Endothelial cell of umbilical vein (primary cell): ENCODE measurements at regions not wholly inside any gene's neighbourhood (a gene's known extent, or its start where the extent isn't known, plus 50 kb on each side); places are given as distances from the start of the nearest gene placed in this dataset.

Source experiments
- BruUV-seq: library from RNA; stranded (reverse); fragments of 400-500 nt; replicated peaks from 2 replicates; lab custom pipeline; 2021; lab: Mats Ljungman, UMichigan
- CTCF ChIA-PET: fragments of 300-600, 350-600 bp; sonication (Branson Sonifier 250); formaldehyde crosslinking; loops from one replicate; lab custom pipeline; 2021; ENCODE audit warnings: antibody characterized with exemption, inconsistent platforms; lab: Charles Lee
- POLR2A ChIA-PET: fragments of 300-600, 350-600 bp; sonication (Branson Sonifier 250); formaldehyde crosslinking; loops from one replicate; lab custom pipeline; 2021; ENCODE audit warnings: antibody characterized with exemption, inconsistent platforms; lab: Charles Lee
- DNase-seq: peaks from one replicate; pipeline ENCODE4 v3.0.0-alpha.2; 2011; ENCODE audit warnings: low read depth, low spot score
- FAIRE-seq: peaks from 2 replicates; lab custom pipeline; 2011; peaks lifted over from hg19 to GRCh38; lab: Jason Lieb, UNC
- H2AFZ ChIP-seq: 2 replicates; pipeline ENCODE4 v1.6.0; 2012; ENCODE audit warnings: low read depth, low read length, control low read depth, inconsistent platforms
- H3K27ac ChIP-seq: 2 replicates; pipeline ENCODE4 v1.5.1; 2011; ENCODE audit warnings: low read depth, mild to moderate bottlenecking, control low read depth, low read length, moderate library complexity; ENCODE audit not compliant: insufficient read depth
- H3K27me3 ChIP-seq, 2 experiments: 2 replicates each; pipeline versions ENCODE4 v1.6.0 to v1.6.1; 2011; ENCODE audit warnings: low read length in 2 of 2, mixed read lengths in 1 of 2; ENCODE audit not compliant: control insufficient read depth in 2 of 2, insufficient read depth in 2 of 2
- H3K36me3 ChIP-seq, 2 experiments: 2 replicates in 1 of 2; 3 replicates in 1 of 2; pipeline ENCODE4 v1.5.1; 2011; ENCODE audit warnings: low read length in 2 of 2, mild to moderate bottlenecking in 1 of 2, moderate library complexity in 1 of 2; ENCODE audit not compliant: control insufficient read depth in 2 of 2, insufficient read depth in 2 of 2; ENCODE audit errors: extremely low read depth in 1 of 2
- H3K4me1 ChIP-seq: 3 replicates; pipeline ENCODE4 v1.5.1; 2011; ENCODE audit warnings: mild to moderate bottlenecking, low read length; ENCODE audit not compliant: control insufficient read depth, insufficient read depth; ENCODE audit errors: extremely low read depth
- H3K4me2 ChIP-seq: 2 replicates; pipeline ENCODE4 v1.6.1; 2011; ENCODE audit warnings: low read length, control low read depth, mixed read lengths; ENCODE audit not compliant: insufficient read depth
- H3K4me3 ChIP-seq, 3 experiments: fragments of 200-600 bp in 1 of 3; sonication (generic), shearing (Covaris generic) in 1 of 3; replicated peaks in 1 of 3; 2 replicates each; pipeline ENCODE4 v1.5.1; 2011 to 2016; ENCODE audit warnings: control low read depth in 3 of 3, low read length in 3 of 3, mild to moderate bottlenecking in 2 of 3, inconsistent platforms in 1 of 3, low read depth in 1 of 3, moderate library complexity in 1 of 3; ENCODE audit not compliant: insufficient read depth in 1 of 3
- H3K79me2 ChIP-seq: 2 replicates; pipeline ENCODE4 v1.6.0; 2012; ENCODE audit warnings: low read length, inconsistent platforms; ENCODE audit not compliant: control insufficient read depth, insufficient read depth
- H3K9ac ChIP-seq: replicated peaks from 2 replicates; pipeline ENCODE3; 2011; ENCODE audit warnings: low read length, control low read depth; ENCODE audit not compliant: insufficient read depth; ENCODE audit errors: extremely low read depth
- H3K9me1 ChIP-seq: replicated peaks from 3 replicates; pipeline ENCODE4 v1.6.0; 2011; ENCODE audit warnings: mild to moderate bottlenecking, low read length; ENCODE audit not compliant: control insufficient read depth, insufficient read depth; ENCODE audit errors: extremely low read depth
- H3K9me3 ChIP-seq: replicated peaks from 2 replicates; pipeline ENCODE4 v1.5.1; 2012; ENCODE audit warnings: low read length, inconsistent platforms; ENCODE audit not compliant: control insufficient read depth, insufficient read depth
- H4K20me1 ChIP-seq: replicated peaks from 2 replicates; pipeline ENCODE3; 2011; ENCODE audit warnings: mild to moderate bottlenecking, low read length; ENCODE audit not compliant: control insufficient read depth, insufficient read depth; ENCODE audit errors: extremely low read depth
- EZH2 ChIP-seq: IDR thresholded peaks from 2 replicates; pipeline ENCODE4 v1.6.1; 2012; ENCODE audit warnings: borderline replicate concordance, low read depth, mild to moderate bottlenecking, moderate library complexity, low read length, inconsistent platforms; ENCODE audit not compliant: severe bottlenecking
- FOS ChIP-seq: IDR thresholded peaks from 2 replicates; pipeline ENCODE4 v1.6.1; 2011; ENCODE audit warnings: mild to moderate bottlenecking, low read length, moderate library complexity, borderline replicate concordance; ENCODE audit not compliant: insufficient read depth
- GATA2 ChIP-seq: IDR thresholded peaks from 2 replicates; pipeline ENCODE4 v1.7.0; 2011; ENCODE audit warnings: low read depth, mild to moderate bottlenecking, moderate library complexity, mixed read lengths, low read length; ENCODE audit not compliant: insufficient read length, insufficient read depth
- MYC ChIP-seq: IDR thresholded peaks from one replicate; pipeline ENCODE4 v1.6.1; 2011; ENCODE audit warnings: mild to moderate bottlenecking, low read depth, low read length
- POLR2A ChIP-seq: IDR thresholded peaks from 2 replicates; pipeline ENCODE4 v1.6.1; 2012; ENCODE audit warnings: low read depth, mild to moderate bottlenecking, control low read depth, low read length
- POLR2AphosphoS5 ChIP-seq: IDR thresholded peaks from 2 replicates; pipeline ENCODE4 v1.6.1; 2012; ENCODE audit warnings: low read depth, mild to moderate bottlenecking, control low read depth, low read length, moderate library complexity; ENCODE audit not compliant: insufficient read depth
- dilution Hi-C: fragments of 300-500 bp; cut with MboI; formaldehyde crosslinking; loops from one replicate; pipeline ENCODE4 v1.15.0; 2019; ENCODE audit warnings: low sequenced_read_pairs; ENCODE audit not compliant: extremely low pct_ligation_motif_present
- intact Hi-C: fragments of 100-400 bp; cut with micrococcal nuclease; formaldehyde crosslinking; loops from one replicate; pipeline ENCODE4 v1.10.0; 2022

DNA sequence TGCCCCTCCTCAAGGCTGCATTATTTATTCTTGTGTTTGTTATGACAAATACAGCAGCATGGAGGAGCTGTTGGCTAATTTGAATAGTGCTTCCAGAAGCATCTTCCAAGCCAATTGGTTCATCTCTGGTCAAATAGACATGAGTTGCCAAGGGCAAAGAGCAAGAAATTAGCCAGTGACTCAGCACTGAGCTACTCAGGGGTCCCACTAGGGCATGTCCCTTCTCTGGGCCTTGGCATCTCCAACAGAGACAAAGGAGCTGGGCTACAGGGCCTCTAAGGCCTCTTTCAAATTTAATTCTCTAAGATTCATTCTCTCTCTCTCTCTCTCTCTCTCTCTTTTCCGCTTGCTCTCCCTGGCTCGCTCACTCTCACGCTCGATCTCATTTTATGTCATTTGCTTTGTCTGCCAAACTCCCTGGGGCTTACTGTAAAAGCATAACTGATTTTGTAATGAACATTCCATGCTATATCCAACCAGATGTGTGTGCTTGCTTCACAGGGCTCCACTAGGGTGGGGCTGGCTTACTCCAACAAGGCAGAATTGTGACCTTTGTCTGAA is 86.7 kb upstream of the MAGEA4 start:
- Histone ChIP-seq H3K79me2 (no peaks in the 10 kb centered on the region), H3K4me3 (no peak overlapping the region), H3K9ac (no peak overlapping the region), H3K4me1 (no peaks in the 10 kb centered on the region), H4K20me1 (no peaks in the 10 kb centered on the region), H3K9me1 (no peaks in the 10 kb centered on the region), H3K27ac (no peak overlapping the region), H3K27me3 (no peaks in the 10 kb centered on the region), H3K4me2 (no peak overlapping the region), H3K36me3 (no peaks in the 10 kb centered on the region), H2AFZ (no peak overlapping the region), H3K9me3 (no peaks in the 10 kb centered on the region)
- peak; percentile 72 for FAIRE-seq
- DNase-seq, result peak; percentile 52
- BruUV-seq, result no TSS peak
- intact Hi-C loops, result loop anchor here (1.0 kb wide), 1 partner anchor 806 kb away; no protein-coding TSS in a partner anchor
- POLR2A ChIA-PET, result no interaction called here
- dilution Hi-C loops, result no loop called here
- CTCF ChIA-PET, result interaction anchor here (0.8 to 3.9 kb wide), 11 partner anchors 19 to 987 kb away, joined by 3 to 47 read pairs (median 4); partner anchors contain the start of gene GABRE
- TF ChIP-seq FOS (peak; percentile 30), GATA2 (no peak)

DNA sequence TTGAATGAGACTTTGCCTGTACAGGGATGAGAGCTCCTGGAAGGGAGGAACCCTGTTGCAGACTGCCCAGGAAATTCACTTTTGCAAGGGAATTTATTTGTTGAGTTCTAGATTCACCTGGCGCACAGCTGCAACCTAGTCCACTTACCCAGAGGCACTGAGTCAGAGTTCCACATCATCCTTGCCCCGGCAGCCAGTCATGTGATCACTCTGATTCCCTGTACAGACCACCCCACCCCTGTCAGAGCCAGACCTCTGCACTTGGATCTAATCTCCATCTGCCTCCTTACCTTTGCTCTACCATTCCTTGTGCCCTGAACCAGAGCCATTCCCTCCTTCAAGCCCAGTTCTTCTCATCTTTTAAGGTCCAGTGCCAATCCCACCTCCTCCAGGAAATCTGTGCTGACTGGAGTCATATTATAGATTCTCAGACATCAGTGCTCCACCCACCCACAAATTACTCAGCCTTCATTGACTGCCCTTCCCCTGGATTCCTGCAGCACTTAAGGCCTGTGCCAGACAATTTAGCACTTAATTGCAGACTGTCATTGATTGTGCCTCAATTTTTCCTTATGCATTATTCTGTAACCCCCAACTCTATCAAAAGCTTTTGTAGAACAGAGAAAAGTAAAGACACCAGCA is 84.1 kb upstream of the MAGEA4 start:
- dilution Hi-C loops, result no loop called here
- CTCF ChIA-PET, result no interaction called here
- TF ChIP-seq POLR2AphosphoS5 (no peak), MYC (no peak), POLR2A (no peak), EZH2 (no peak), GATA2 (no peak)

More for the DNA sequence above, 84.1 kb upstream of the MAGEA4 start:
- intact Hi-C loops, result no loop called here
- H3K27ac ChIP-seq, result no peak overlapping the region
- no peak overlapping the region for H3K4me2 ChIP-seq
- H3K27me3 ChIP-seq, result no peaks in the 10 kb centered on the region
- H3K79me2 ChIP-seq, result no peaks in the 10 kb centered on the region
- POLR2A ChIA-PET, result no interaction called here
- no peak overlapping the region for H2AFZ ChIP-seq
- no peak overlapping the region for H3K4me3 ChIP-seq
- no peaks in the 10 kb centered on the region for H3K9me3 ChIP-seq
- H4K20me1 ChIP-seq, result no peaks in the 10 kb centered on the region
- no peak overlapping the region for H3K9ac ChIP-seq
- FAIRE-seq (no peak), DNase-seq (no peak)
- BruUV-seq, result no TSS peak
- no peaks in the 10 kb centered on the region for H3K4me1 ChIP-seq
- H3K36me3 ChIP-seq, result no peaks in the 10 kb centered on the region
- H3K9me1 ChIP-seq, result no peaks in the 10 kb centered on the region
